RWPE1 (cell line): ENCODE measurements at regions not wholly inside any gene's neighbourhood (a gene's known extent, or its start where the extent isn't known, plus 50 kb on each side); places are given as distances from the start of the nearest gene placed in this dataset.

Experiments
- CTCF ChIA-PET: fragments of 350-600 bp; sonication (Branson Sonifier 250); formaldehyde crosslinking; extraction: SDS; loops from one replicate; lab custom pipeline; 2021; lab: Yijun Ruan, JAX
- POLR2A ChIA-PET: fragments of 400-600 bp; formaldehyde crosslinking; extraction: SDS; loops from one replicate; lab custom pipeline; 2020; ENCODE audit warnings: antibody characterized with exemption; ENCODE audit not compliant: low non-redundant PET; lab: Yijun Ruan, JAX
- DNase-seq: peaks from one replicate; pipeline ENCODE4 v3.0.0; 2012; ENCODE audit warnings: low spot score
- H3K27ac ChIP-seq: fragments of 450-650 bp; 2 replicates; pipeline ENCODE4 v1.5.1; 2017
- CTCF ChIP-seq: fragments of 450-650 bp; conservative IDR thresholded peaks from 2 replicates; pipeline ENCODE4 v1.5.1; 2017; ENCODE audit warnings: low read depth, mild to moderate bottlenecking

- H3K27ac ChIP-seq = no peak overlapping the region
- ChIA-PET CTCF (no interaction called here), POLR2A (no interaction called here)
- no peak for DNase-seq
- no peak for TF ChIP-seq CTCF
Observed at GRCh38 chr2:45258311-45258710, 249.1 kb upstream of the SIX2 start.

- no peak for DNase-seq
- CTCF ChIA-PET = no interaction called here
- TF ChIP-seq CTCF = no peak
- H3K27ac ChIP-seq = no peak overlapping the region
- POLR2A ChIA-PET = no interaction called here
Observed at GRCh38 chr2:45257820-45258219, 248.6 kb upstream of the SIX2 start.

- TF ChIP-seq CTCF = no peak
- CTCF ChIA-PET = interaction anchor here (0.6 kb wide), 1 partner anchor 21 kb away, joined by 3 read pairs; no protein-coding TSS in a partner anchor
- DNase-seq = no peak
- POLR2A ChIA-PET = no interaction called here
- no peak overlapping the region for H3K27ac ChIP-seq
Observed at GRCh38 chr2:45256867-45257641, 247.8 kb upstream of the SIX2 start.

GRCh38 chr2:45256173-45256866 is 247.1 kb upstream of the SIX2 start:
- no peak for TF ChIP-seq CTCF
- ChIA-PET CTCF (interaction anchor here (0.6 kb wide), 1 partner anchor 22 kb away, joined by 3 read pairs; no protein-coding TSS in a partner anchor), POLR2A (no interaction called here)
- no peak for DNase-seq
- no peak overlapping the region for H3K27ac ChIP-seq

GRCh38 chr2:45255563-45255962 is 246.3 kb upstream of the SIX2 start:
- DNase-seq = no peak
- no peak overlapping the region for H3K27ac ChIP-seq
- POLR2A ChIA-PET = no interaction called here
- CTCF ChIA-PET = interaction anchor here (0.6 kb wide), 1 partner anchor 274 kb away, joined by 4 read pairs; no protein-coding TSS in a partner anchor
- no peak for TF ChIP-seq CTCF

- ChIA-PET CTCF (no interaction called here), POLR2A (no interaction called here)
- TF ChIP-seq CTCF = no peak
- no peak overlapping the region for H3K27ac ChIP-seq
- no peak for DNase-seq
Observed at GRCh38 chr2:45254025-45254424, 244.8 kb upstream of the SIX2 start.
